Stimulated activated CD4-positive, alpha-beta T cell treated with anti-CD3 and anti-CD28 coated beads, Interleukin-15, amount 100 ng/mL, for 24 hours (primary cell): ENCODE measurements at regions not wholly inside any gene's neighbourhood (a gene's known extent, or its start where the extent isn't known, plus 50 kb on each side); places are given as distances from the start of the nearest gene placed in this dataset.

Source experiments
- DNase-seq: peaks from one replicate; pipeline ENCODE4 v3.0.0-alpha.2; 2020

GRCh38 chr5:167810573-167810972, 480.9 kb upstream of the WWC1 start:
- no peak for DNase-seq

- DNase-seq = no peak
Measured at GRCh38 chr5:167812871-167813270, 478.6 kb upstream of the WWC1 start.

- no peak for DNase-seq
Measured at GRCh38 chr5:167813389-167813788, 478.1 kb upstream of the WWC1 start.

GRCh38 chr5:167814040-167814439, 477.4 kb upstream of the WWC1 start:
- no peak for DNase-seq

- DNase-seq = no peak
Measured at GRCh38 chr5:167814828-167815227, 476.6 kb upstream of the WWC1 start.

GRCh38 chr5:167816354-167816753, 475.1 kb upstream of the WWC1 start:
- no peak for DNase-seq

- DNase-seq = no peak
Measured at GRCh38 chr5:167816864-167817263, 474.6 kb upstream of the WWC1 start.

GRCh38 chr5:167819406-167819805, 472.0 kb upstream of the WWC1 start:
- DNase-seq = no peak

GRCh38 chr5:167820101-167820990, 471.1 kb upstream of the WWC1 start:
- no peak for DNase-seq

GRCh38 chr5:167821151-167821550, 470.3 kb upstream of the WWC1 start:
- DNase-seq = no peak

- DNase-seq = no peak
Measured at GRCh38 chr5:167821669-167822068, 469.8 kb upstream of the WWC1 start.

GRCh38 chr5:167822241-167822640, 469.2 kb upstream of the WWC1 start:
- no peak for DNase-seq

- DNase-seq = no peak
Measured at GRCh38 chr5:167823405-167823804, 468.0 kb upstream of the WWC1 start.

GRCh38 chr5:167827766-167828165, 463.7 kb upstream of the WWC1 start:
- no peak for DNase-seq

GRCh38 chr5:167831754-167832504, 459.5 kb upstream of the WWC1 start:
- DNase-seq = no peak

GRCh38 chr5:167832609-167833008, 458.8 kb upstream of the WWC1 start:
- DNase-seq = no peak

GRCh38 chr5:167833456-167833855, 458.0 kb upstream of the WWC1 start:
- DNase-seq = no peak

- DNase-seq = no peak
Measured at GRCh38 chr5:167835146-167835545, 456.3 kb upstream of the WWC1 start.

- DNase-seq = no peak
Measured at GRCh38 chr5:167837127-167837526, 454.3 kb upstream of the WWC1 start.

- no peak for DNase-seq
Measured at GRCh38 chr5:167839065-167839464, 452.4 kb upstream of the WWC1 start.

GRCh38 chr5:167840527-167841130, 450.8 kb upstream of the WWC1 start:
- no peak for DNase-seq

- no peak for DNase-seq
Measured at GRCh38 chr5:167843881-167844572, 447.4 kb upstream of the WWC1 start.

GRCh38 chr5:167845952-167846351, 445.5 kb upstream of the WWC1 start:
- no peak for DNase-seq
